ENCODE measurements at regions not wholly inside any gene's neighbourhood (a gene's known extent, or its start where the extent isn't known, plus 50 kb on each side); places are given as distances from the start of the nearest gene placed in this dataset.
"Not testable (repeated sequence)": the region's sequence is repeated elsewhere in the genome, so short reads cannot be mapped to it uniquely, and the experiment has no call there.

DNA sequence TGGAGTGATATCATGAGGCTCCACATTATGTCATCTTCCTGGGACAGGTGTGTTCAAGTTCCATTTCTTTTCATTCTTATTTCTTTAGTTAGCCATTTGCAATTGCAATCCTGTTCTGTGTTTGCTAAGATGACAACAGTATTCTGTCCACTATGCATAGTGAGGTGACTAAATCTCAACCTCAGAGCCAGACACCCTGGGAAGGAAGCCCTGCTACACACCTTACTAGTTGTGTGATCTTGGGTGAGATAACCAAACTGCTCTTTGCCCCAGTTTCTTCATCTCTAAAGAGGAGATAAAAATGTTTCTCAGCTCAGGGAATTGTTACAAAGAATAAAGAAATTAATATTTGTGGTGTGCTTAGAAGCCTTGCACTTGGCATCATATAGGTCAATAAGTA lies 215.1 kb upstream of the RPS23 start:
- DNase-seq (ENCODE audit: low spot score) = no peak

DNA sequence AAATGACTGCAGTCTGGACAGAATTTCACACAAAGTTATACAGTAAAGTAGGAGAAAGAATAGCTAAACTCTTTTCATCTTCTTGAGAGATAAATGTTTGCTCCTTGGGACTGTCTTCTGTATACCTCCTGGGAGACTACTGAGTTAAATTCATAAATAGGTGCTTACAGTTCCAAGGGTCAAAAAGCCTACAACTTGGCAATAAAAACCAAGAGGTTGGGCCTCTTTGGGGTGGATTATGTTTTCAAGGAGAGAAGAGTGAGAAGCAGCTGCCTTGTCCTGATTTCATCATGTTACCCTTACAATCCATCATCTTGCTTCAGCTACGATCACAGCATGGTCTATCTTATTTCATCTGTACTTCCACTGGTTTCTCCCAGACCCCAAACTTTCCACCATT lies 213.2 kb upstream of the RPS23 start:
- no peak for DNase-seq (ENCODE audit: low spot score)

DNA sequence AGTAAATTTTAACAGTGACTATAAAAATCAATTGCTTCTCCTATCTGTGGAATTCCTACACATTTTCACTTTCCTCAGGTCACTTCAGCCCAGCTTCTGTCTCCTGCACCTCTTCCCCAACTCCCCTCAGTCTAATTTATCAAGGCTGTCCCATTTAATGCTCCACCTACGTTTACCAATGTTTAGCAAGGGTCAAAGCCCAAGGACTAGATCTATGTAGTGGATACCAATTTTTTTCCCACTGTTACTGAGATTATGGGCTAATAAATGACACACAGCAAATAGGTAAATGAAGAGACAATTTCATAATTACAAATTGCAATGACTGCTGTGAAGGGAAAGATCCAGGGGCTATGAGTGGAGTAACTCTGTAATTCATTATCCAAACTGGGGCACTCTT lies 211.5 kb upstream of the RPS23 start:
- no peak for DNase-seq (ENCODE audit: low spot score)

DNA sequence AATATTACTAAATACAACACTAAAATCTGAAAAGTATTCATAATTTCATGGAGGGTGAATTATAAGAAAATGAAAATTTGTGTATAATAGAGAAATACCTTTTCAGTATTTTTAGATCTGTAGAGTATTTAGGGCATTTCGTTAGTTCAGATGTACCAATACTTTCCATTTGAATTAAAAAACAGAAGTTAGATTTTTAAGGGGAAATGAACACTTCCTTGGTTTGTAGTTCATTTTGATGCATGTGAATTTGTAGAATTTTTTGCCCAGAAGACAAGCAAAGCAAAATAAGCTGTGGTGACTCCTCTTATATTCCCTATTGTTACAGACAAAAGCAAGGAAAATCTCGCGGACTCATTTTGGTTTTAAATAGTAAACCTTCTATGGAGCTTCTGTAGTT lies 209.0 kb upstream of the RPS23 start:
- no peak for DNase-seq (ENCODE audit: low spot score)

DNA sequence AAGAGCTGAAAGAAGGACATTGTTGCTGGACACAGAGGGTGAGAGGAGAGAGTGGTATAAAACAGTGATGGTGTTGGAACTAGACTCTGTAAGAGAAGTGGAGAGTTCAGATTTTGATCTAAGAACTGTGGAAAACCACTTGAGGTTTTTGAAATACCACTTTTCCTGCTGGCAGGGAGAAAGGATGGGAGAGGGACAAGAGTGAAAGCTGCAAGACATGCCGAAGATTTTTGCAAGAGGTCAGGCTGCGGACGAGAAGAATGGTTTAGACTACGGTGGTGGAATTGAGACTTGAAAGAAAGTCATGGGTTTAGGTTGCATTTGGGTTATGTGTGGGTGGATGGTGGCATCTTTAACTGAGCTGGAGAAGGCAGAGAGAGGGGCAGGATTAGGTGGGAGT lies 202.2 kb upstream of the RPS23 start:
- DNase-seq (ENCODE audit: low spot score) = no peak

DNA sequence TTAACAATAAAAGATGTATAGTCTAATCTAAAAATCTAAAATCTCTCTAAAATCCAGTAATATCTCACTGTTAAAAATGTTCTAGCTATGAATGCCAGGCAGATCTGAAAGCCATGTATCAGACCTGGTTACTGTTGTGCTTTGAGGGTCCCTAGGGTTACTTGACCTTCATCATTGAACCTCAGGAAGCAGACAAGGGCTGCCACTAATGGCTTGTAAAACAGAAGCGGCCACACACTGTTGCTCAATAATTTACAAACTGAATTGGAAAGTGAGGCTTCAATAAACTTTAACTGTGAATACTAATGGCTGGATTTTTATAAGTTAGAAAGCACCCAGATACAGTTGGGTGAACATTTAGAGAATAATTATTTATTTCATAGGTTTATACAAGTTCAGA lies 198.0 kb upstream of the RPS23 start:
- DNase-seq (ENCODE audit: low spot score) = no peak

DNA sequence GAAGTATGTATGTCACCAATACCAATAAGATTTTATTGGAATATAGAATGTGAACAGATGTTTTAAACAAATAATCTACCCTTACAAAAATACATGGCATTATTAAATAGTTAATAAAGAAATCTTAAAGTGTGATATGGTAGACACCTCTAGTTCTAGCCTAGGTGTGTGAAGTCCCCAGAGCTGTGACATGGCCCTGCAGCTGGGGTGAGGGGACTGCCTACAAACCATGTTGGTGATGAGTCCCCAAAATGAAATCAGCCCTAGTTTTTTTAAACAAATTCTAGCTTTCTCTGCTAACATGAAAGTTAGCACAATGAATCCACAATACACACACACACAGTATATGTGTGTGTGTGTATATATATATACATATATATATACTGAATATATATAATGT lies 195.1 kb upstream of the RPS23 start:
- DNase-seq (ENCODE audit: low spot score) = no peak

DNA sequence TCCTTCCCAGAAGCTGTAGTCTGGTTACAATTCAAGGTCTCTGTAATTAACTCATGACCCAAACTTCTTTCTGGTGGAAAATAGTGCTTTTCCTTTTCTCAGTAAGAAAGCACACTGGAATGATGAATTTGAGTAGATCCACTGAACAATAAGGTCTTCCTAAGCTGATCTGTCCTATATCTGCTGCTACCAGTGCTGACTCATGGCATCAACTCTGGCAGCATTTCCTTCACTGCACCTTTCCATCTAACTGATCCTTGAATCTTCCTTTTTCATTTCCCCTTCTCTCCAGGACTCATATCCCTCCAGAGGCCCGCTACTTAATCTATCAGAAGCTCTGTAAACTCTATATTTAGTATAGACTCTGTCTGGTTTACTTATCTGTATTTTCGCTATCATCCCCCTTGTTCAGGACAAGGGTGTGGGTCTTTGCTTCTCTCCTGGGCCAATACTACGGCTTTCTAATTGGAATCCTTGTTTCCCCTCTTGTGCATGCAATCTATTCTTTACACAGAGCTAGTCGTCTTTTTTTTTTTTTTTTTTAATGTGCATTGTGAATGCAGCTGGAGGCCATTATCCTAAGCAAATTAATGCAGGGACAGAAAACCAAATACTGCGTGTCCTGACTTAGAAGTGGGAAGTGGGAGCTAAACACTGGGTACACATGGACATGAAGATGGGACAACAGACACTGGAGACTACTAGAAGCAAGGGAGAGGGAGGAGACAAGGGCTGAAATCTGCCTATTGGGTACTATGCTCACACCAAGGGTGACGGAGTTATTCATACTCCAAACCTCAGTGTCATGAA lies 192.2 kb upstream of the RPS23 start:
- no peak for DNase-seq (ENCODE audit: low spot score)

DNA sequence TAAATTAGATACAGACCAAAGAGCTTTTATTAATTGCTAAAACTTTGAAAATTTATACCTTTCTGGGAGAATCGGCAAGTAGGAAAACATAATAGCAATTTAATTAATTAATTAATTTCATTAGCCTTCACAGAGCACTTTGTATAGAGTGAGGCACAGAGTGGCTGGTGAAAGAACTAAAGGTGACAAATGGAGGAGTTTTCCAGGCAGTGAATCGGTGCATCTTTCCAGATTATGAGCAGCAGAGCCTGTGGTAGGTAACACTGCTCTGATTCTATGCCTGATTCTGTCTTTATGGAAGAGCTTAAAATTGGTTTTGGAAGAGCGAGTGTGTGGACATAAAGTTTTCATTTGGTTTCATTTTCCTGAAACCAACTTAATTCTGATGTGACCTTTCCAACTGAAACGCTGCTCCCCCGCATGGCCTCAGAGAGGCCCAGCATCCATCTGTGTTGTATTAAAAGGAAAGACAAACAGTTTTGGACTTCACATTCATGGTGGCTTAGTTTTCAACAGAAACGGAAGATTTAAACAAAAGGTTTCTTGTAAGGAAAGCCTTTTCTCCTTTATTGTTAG lies 188.9 kb upstream of the RPS23 start:
- no peak for DNase-seq (ENCODE audit: low spot score)

DNA sequence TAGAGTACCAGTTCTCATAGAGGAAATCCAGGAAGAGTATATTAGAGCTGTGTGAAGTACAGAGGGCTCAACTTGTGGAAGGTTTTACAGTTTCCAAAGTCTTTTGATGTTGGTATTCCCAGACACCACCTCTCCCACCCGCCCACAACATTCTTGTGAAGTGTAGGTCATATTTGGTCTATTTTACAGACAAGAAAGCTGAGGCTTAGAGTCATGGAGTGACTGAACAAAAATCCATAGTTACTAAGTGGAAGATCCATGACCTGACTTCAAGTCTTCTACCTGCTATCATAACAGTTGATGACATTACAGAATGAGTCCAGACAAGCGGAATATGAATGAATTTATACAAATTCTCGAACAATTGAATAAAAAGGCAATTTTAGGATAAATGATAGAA lies 187.1 kb upstream of the RPS23 start:
- DNase-seq (ENCODE audit: low spot score) = no peak

DNA sequence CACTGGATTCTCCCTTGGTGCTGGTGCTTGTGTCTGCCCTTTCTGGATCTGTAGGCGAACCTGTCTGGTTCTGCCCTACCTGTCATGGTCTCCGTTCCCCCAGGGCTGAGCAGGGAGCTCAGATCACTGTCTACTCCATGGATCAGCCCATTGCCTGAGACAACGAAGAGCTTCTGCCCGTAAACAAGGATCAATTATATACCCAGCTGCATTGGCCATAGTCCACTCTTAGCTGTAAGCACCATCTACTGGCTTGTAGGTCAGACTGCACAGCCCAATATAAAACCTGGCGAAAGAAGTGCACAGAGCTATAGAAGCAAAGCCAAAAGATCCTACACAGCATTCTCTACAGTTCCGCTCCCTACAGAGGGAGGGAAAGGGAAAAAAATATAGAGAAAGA lies 181.5 kb upstream of the RPS23 start:
- no peak for DNase-seq (ENCODE audit: low spot score)

DNA sequence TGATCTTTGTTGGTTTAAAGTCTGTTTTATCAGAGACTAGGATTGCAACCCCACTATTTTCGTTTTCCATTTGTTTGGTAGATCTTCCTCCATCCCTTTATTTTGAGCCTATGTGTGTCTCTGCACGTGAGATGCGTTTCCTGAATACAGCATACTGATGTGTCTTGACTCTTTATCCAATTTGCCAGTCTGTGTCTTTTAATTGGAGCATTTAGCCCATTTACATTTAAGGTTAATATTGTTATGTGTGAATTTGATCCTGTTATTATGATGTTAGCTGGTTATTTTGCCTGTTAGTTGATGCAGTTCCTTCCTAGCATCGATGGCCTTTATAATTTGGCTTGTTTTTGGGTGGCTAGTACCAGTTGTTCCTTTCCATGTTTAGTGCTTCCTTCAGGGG lies 177.2 kb upstream of the RPS23 start:
- DNase-seq (ENCODE audit: low spot score) = not testable (repeated sequence)

DNA sequence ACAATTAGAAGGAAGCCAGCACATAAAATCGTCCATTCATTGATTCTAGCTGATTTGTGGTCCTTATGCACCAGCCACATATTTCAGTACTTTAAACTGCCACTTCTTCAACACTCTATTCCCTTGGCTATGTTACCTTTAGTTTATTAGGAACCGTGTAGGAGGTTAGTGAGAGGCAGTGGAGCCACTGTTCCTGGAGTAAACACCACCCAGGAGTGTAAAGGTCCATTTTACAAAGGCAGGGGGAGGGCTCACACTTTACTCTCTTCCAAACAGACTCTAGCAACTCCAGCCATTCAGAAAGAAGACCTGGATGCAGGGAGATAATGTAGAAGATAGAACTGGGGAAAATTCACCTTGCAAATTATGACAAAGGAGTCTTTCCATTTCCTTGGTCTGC lies 170.2 kb upstream of the RPS23 start:
- DNase-seq (ENCODE audit: low spot score) = no peak

DNA sequence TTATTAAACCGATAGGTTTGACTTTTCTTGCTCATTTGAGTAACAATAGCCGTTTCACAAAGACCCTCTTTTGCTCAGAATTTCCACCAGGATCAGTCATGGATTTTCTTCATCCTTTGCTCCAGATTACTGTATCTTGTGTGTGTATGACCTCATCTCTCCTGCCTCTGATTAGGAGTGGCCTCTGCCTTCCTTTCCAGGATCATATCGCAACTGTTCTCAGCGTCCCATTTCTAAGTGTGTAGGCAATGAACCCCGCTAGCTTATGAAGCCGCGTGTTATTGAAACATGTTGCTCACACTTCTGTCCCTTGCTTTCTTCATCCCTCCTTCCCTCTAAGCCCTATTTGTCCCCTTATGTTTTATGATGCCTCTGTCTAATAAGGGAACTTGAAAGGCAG lies 169.8 kb upstream of the RPS23 start:
- no peak for DNase-seq (ENCODE audit: low spot score)

DNA sequence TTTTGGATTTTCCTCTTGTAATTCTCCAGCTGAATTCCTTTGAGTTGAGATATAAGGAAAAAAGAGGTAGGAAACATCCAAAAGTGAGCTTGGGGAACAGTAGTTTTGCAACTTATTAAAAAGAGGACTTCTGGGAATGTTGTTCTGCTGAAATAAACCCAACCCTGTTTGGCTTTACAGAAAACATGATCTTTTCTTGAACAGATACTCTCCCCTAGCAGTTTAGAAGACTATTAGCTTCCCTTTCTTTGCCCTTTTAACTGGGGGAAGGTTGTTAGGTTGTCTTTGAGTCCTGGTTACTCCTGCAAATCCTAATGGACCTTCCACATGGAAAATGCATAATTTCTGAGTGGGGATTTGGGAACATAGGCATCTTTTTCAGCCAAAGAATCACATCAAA lies 168.7 kb upstream of the RPS23 start:
- DNase-seq (ENCODE audit: low spot score) = no peak

DNA sequence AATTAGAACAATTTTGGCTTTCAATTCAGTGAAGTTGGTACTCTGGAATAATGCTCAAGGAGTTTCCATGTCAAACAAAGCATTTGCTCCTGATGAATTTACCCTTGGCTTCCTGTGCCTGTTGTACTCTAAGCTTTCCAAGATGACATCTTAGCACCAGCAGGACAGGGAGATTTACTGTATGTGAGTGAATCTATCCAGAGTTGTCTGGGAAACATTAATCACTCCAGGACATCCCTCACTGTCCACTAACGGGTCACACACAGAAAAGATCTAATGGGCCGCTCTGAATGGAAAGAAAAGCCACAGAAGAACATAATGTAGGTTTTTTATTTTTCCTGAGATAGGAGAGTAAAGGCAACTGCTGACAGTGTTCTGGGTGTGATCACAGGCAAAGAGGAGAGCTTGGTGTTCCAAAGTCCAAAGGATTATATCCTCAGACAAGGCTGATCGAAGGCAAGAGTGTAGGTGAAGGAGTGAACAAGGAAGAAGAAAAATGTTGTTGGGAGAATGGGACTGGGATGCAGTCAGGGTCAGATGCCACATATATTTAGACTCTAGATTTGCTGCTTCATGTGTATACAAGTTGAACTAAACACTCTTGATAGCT lies 167.7 kb upstream of the RPS23 start:
- DNase-seq (ENCODE audit: low spot score) = no peak

DNA sequence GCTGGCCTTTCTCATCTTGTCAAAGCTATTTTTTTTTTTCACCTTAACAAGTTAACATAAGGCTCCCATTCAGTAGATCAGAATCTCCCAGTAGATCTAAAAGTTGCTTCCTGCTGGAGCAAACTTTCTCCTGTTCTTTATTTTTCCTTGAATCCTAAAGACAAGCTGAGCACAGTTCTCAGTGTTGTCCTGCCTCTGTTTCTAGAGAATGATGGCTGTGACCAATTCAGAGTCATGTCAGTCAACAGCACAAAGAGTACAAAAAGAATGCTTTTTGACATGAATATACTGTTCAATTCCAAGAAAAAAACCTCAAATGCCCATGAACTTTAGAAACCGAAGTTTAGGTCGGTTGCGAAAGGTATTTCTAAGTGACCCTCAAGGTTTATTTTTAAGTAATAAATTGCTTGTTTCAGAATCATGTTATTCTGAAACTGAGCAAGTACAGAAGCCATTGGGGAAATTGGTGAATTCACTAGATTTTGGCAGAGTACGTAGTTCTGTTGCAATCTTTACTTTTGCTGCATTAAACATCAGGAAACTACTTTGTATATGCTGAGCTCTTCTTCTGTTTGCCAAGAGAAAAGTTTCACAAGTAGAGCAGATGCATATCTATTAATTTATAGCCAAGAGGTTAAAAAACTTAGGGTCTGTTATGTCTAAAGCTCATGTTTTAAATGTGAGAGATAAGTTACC lies 161.7 kb upstream of the RPS23 start:
- no peak for DNase-seq (ENCODE audit: low spot score)

DNA sequence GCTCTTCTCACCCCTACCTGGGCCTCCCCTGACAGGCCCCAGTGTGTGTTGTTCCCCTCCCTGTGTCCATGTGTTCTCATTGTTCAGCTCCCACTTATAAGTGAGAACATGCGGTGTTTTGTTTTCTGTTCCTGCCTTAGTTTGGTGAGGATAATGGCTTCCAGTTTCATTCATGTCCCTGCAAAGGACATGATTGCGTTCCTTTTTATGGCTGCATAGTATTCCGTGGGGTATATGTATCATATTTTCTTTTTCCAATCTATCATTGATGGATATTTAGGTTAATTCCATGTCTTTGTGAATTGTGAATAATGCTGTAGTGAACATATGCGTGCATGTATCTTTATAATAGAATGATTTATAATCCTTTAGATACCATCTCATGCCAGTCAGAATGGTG lies 159.4 kb upstream of the RPS23 start:
- DNase-seq (ENCODE audit: low spot score) = not testable (repeated sequence)

DNA sequence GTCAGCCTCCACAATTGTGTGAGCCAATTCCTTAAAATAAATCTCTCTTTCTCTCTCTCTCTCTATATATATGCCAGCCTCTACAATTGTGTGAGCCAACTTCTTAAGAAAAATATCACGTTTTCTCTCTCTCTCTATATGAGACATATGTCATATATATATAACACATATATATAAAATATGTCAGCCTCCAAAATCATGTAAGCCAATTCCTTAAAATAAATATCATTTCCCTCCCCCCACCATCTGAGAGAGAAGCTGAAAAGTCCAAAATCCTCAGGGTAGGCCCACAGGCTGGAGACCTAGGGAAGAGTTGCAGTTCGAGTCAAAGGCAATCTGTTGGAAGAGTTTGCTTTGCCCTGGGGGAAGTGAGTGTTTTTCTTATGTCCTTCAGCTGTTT lies 158.1 kb upstream of the RPS23 start:
- DNase-seq (ENCODE audit: low spot score) = no peak

DNA sequence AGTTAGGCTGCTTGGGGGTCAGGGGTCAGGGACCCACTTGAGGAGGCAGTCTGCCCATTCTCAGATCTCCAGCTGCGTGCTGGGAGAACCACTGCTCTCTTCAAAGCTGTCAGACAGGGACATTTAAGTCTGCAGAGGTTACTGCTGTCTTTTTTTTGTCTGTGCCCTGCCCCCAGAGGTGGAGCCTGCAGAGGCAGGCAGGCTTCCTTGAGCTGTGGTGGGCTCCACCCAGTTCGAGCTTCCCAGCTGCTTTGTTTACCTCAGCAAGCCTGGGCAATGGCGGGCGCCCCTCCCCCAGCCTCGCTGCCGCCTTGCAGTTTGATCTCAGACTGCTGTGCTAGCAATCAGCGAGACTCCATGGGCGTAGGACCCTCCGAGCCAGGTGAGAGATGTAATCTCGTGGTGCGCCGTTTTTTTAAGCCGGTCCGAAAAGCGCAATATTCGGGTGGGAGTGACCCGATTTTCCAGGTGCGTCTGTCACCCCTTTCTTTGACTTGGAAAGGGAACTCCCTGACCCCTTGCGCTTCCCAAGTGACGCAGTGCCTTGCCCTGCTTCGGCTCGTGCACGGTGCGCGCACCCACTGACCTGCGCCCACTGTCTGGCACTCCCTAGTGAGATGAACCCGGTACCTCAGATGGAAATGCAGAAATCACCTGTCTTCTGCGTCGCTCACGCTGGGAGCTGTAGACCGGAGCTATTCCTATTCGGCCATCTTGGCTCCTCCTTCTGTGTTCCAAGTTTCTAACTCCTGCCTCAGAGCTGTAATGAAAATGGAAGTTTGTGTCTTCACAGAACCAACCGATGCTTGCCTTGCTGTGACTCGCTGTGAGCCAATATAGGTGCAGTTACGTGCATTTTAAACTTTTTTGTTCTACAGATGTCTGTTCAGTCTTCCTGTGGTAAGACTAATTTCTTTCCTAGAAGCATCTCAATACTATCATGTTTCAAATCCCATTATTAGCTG lies 156.8 kb upstream of the RPS23 start:
- not testable (repeated sequence) for DNase-seq (ENCODE audit: low spot score)

DNA sequence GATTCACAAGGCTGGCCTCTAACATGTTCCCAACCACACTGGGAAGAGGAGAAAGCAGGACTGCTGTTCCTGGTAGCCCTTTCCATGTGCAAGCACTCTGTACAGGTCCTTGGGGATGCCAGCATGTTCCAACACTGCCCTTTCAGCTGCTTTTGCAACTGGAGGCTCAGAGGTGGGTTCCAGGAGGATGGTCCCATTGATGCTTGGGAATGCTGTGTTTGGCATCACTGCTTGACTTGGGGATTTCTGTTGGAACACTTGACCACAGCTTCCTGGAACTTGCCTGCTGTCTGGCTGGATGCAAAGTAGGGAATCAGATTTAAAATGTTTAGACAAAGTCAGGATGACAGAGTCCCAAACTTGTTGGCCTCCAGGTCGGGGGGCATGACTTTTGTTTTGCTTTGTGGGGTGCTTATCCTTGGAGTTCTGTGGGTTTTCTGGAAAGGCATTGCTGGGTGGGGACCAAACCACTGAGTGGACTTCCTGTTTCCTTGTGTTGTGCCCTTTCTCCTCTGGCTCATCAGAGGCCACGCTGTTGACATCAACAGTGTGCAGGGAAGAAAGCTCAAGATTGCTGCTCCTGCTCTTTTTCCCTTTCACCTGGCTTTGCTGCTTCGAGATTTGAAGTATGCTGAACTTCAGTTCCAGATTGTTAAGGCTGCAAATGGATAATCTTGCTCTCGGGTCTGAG lies 148.5 kb upstream of the RPS23 start:
- DNase-seq (ENCODE audit: low spot score) = no peak

Data from LoVo (cell line).